Type B pancreatic cell (in vitro differentiated cells): ENCODE measurements at regions not wholly inside any gene's neighbourhood (a gene's known extent, or its start where the extent isn't known, plus 50 kb on each side); places are given as distances from the start of the nearest gene placed in this dataset.
A peak's percentile ranks its signal among the peaks of the same experiment; 100 is the strongest.

Experiments
- DNase-seq: peaks from one replicate; pipeline ENCODE4 v3.0.0; 2021; ENCODE audit warnings: mixed read lengths; ENCODE audit not compliant: unreplicated experiment; ENCODE audit errors: extremely low spot score
- H3K27ac Mint-ChIP-seq: 2 replicates; pipeline ENCODE4 v1.8.0; 2021; ENCODE audit warnings: mild to moderate bottlenecking, mixed read lengths
- H3K27me3 Mint-ChIP-seq: 2 replicates; pipeline ENCODE4 v1.8.0; 2021; ENCODE audit warnings: mixed read lengths
- H3K36me3 Mint-ChIP-seq: 2 replicates; pipeline ENCODE4 v1.8.0; 2021; ENCODE audit warnings: mixed read lengths
- H3K4me1 Mint-ChIP-seq: one replicate; pipeline ENCODE4 v1.8.0; 2021; ENCODE audit warnings: mixed read lengths; ENCODE audit not compliant: unreplicated experiment
- H3K4me3 Mint-ChIP-seq: 2 replicates; pipeline ENCODE4 v1.8.0; 2021; ENCODE audit warnings: mild to moderate bottlenecking, mixed read lengths
- H3K9me3 Mint-ChIP-seq: 2 replicates; pipeline ENCODE4 v1.8.0; 2021; ENCODE audit warnings: mixed read lengths
- CTCF ChIP-seq: fragments of 200-600 bp; sonication (generic); conservative IDR thresholded peaks from 2 replicates; pipeline ENCODE4 v1.5.0; 2021; ENCODE audit warnings: antibody characterized with exemption, mild to moderate bottlenecking

- no peaks in the 10 kb centered on the region for H3K36me3 Mint-ChIP-seq
- no peak for DNase-seq
- H3K27me3 Mint-ChIP-seq = peaks cover 51% of the 10 kb centered on the region
- TF ChIP-seq CTCF = no peak
- H3K9me3 Mint-ChIP-seq = no peaks in the 10 kb centered on the region
- H3K4me1 Mint-ChIP-seq = no peaks in the 10 kb centered on the region
- no peak overlapping the region for H3K27ac Mint-ChIP-seq
- no peak overlapping the region for H3K4me3 Mint-ChIP-seq
These were observed 184.3 kb downstream of the ANXA2 start for GRCh38 chr15:60213377-60214000.

DNA sequence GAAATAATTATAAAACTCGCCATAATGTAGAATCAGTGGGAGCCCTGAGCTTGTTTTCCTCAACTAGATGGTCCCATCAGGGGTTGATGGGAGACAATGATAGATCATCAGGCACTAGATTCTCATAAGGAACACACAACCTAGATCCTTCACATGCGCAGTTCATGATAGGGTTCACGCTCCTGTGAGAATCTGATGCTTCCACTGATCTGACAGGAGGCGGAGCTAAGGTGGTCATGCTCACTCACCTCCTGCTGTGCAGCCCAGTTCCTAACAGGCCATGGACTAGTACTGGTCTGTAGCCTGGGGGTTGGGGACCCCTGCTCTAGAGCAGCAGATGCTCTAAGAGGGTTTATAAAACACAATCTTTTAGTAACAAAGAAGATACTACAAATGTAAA lies 183.6 kb downstream of the ANXA2 start:
- H3K4me3 Mint-ChIP-seq = no peak overlapping the region

DNA sequence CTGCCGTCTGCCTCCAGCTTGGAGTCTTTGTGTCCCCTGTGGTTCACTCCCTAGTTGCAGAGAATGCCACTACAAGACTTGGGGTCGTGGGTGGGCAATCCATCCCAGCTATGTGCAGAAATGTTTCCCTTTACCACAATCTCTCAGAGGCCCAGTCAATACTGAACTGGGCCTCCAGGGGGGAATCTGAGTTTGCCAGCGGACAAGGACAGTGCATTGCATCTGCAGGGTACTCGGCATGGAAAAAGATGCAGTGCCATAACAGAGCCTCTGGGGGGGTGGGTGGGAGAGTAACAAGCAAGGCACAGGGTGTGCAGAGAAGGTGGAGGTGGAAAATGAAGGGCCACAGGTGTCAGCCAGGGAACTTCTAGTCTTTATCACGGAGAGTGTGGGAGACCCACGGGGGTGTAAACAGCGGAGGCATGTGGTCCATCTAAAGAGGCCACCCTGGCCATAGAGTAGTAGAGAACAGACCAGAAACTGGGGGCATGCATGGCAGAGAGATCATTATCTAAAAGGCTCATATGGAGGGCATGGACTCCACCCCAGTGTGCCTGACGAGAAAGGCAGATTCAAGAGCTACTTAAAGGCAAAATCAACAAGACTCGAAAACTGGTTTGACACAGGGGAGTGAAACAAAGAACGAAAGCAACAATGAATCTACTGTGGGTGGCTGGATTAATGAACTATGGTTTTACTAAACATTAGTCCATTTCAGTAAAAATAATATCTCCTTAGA lies 182.4 kb downstream of the ANXA2 start:
- Mint-ChIP-seq H3K27ac (no peak overlapping the region), H3K4me1 (no peaks in the 10 kb centered on the region), H3K36me3 (no peaks in the 10 kb centered on the region), H3K27me3 (peaks cover 64% of the 10 kb centered on the region), H3K4me3 (no peak overlapping the region), H3K9me3 (no peaks in the 10 kb centered on the region)
- no peak for DNase-seq
- TF ChIP-seq CTCF = peak; percentile 39

More for the DNA sequence above, 183.6 kb downstream of the ANXA2 start:
- Mint-ChIP-seq H3K36me3 (no peaks in the 10 kb centered on the region), H3K27ac (no peak overlapping the region), H3K4me1 (no peaks in the 10 kb centered on the region), H3K9me3 (no peaks in the 10 kb centered on the region), H3K27me3 (peaks cover 56% of the 10 kb centered on the region)
- TF ChIP-seq CTCF = no peak
- DNase-seq = no peak

DNA sequence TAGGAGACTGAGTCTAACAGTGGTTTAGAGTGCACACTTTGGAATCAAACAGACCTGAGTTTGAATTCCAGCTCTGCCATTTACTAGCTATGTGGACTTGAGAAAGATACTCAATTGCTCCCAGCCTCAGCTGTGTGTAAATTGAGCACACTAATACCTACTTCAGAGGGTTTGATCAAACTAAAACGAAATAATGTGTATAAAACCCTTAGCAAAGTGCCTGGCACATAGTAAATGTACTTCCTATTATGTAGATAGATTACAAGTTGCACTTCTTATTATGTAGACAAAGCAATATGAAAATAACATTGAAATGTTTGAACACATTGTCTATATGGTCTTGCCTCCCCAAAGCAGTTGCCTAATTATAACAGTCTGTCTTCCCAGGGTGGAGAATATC lies 180.6 kb downstream of the ANXA2 start:
- DNase-seq = no peak
- H3K4me1 Mint-ChIP-seq = no peaks in the 10 kb centered on the region
- peaks cover 69% of the 10 kb centered on the region for H3K27me3 Mint-ChIP-seq
- no peaks in the 10 kb centered on the region for H3K9me3 Mint-ChIP-seq
- no peak overlapping the region for H3K27ac Mint-ChIP-seq
- no peak overlapping the region for H3K4me3 Mint-ChIP-seq
- H3K36me3 Mint-ChIP-seq = no peaks in the 10 kb centered on the region
- TF ChIP-seq CTCF = no peak

DNA sequence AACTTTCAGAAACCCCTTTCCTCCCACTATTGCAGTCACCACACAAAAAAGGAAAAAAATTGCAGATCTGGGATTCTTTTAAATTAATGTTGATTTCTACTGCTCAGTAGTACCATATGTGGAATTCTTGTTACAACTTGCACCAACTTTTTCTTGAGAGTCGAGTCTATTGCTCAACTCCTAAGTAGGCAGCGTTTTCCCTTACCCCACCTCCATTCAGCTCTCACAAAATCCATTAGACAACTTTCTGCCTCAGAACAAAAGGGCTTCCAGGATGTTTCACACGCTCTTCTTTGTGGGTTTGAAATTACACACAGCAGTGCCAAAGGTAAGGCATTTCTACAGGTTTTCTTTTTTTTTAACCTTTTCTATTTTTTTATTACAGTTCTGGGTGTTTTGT lies 179.5 kb downstream of the ANXA2 start:
- TF ChIP-seq CTCF = no peak
- Mint-ChIP-seq H3K27ac (no peak overlapping the region), H3K4me1 (peaks cover 4% of the 10 kb centered on the region), H3K9me3 (no peaks in the 10 kb centered on the region), H3K36me3 (no peaks in the 10 kb centered on the region), H3K4me3 (no peak overlapping the region), H3K27me3 (peaks cover 69% of the 10 kb centered on the region)
- DNase-seq = no peak
